ENCODE measurements at regions not wholly inside any gene's neighbourhood (a gene's known extent, or its start where the extent isn't known, plus 50 kb on each side); places are given as distances from the start of the nearest gene placed in this dataset.

- no peak for TF ChIP-seq EZH2phosphoT487 (IDR thresholded peaks at IDR 0.05; ENCODE audit: low read length)
- TF ChIP-seq, protein P1, sequence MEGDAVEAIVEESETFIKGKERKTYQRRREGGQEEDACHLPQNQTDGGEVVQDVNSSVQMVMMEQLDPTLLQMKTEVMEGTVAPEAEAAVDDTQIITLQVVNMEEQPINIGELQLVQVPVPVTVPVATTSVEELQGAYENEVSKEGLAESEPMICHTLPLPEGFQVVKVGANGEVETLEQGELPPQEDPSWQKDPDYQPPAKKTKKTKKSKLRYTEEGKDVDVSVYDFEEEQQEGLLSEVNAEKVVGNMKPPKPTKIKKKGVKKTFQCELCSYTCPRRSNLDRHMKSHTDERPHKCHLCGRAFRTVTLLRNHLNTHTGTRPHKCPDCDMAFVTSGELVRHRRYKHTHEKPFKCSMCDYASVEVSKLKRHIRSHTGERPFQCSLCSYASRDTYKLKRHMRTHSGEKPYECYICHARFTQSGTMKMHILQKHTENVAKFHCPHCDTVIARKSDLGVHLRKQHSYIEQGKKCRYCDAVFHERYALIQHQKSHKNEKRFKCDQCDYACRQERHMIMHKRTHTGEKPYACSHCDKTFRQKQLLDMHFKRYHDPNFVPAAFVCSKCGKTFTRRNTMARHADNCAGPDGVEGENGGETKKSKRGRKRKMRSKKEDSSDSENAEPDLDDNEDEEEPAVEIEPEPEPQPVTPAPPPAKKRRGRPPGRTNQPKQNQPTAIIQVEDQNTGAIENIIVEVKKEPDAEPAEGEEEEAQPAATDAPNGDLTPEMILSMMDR (IDR thresholded peaks at IDR 0.05; ENCODE audit: low read length) = no peak
Observed at GRCh38 chr5:88388476-88389337, 120.1 kb upstream of the TMEM161B start.

Data from MM.1S (cell line).